ENCODE measurements at regions not wholly inside any gene's neighbourhood (a gene's known extent, or its start where the extent isn't known, plus 50 kb on each side); places are given as distances from the start of the nearest gene placed in this dataset.

DNA sequence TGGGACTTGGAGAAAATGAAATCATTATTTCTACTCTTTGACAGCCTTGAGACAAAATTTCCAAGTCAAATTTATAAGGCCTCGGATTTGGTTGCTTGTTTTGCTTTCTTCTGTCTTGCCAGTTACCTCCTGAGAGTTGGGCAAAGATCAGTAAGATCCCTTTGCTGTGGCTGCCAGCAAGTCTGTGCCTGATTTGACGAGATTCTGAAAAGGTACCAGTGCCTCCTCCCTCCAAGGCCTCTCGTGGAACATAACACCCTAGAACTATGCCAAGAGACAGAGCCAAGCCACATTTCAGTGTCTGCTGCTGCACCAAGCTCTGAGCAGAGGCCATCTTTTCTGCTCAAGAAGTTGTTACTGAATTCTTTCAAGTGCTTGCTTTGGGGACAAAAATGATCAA lies 61.0 kb downstream of the GTPBP8 start:
- no peak for DNase-seq

DNA sequence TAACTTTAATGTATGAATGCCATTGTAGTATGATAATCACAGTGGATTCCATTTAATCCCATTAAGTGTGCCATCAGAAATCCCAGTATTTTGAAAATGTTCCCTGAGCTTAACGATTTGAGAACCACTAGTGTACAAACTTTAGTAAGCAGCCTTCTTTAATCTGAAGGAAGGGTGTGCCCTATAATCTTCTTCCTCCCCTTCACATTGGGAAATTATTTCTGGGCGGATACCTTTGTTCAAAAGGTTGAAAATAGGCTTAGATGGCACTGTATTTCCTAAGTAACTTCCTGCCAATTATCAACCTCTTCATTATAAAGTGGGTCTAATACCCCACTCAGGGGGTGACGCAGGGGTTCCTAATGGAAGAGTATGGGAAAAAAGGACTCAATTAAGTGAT lies 62.4 kb downstream of the GTPBP8 start:
- DNase-seq: no peak

DNA sequence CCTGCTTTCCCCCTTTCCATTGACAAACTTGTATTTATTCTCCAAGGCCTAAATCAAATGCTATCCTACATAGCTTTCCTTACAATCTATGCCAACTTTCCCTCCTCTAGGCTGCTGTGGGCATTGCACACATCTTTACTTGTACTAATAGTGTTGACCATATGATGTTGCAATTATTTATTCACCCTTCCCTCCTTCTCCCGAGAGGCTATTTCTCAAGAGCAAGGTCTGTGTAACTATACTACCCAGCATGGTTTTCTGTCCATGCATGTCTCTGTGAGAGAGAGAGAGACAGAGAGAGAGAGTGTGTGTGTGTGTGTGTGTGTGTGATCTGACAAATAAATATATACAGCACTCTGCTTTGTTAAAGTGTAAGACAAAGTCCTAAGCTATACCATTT lies 63.8 kb downstream of the GTPBP8 start:
- no peak for DNase-seq

DNA sequence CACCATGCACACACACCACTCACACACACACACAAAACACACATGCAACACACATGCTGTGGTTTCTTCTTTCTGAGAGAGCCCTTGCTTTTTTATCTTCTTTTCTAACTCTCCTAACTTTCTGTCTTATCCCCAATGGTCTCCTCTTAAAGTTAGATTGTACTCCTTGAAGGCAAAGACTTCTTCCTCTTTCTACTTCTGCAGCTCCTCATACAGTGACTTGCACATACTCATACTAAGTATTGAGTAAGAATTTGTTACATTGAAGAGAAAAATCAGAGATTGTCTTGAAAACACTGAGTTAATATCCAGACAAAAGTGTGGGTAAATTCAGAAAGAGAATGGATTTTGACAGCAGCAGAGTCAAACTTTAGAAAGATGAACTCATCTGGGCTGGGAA lies 64.4 kb downstream of the GTPBP8 start:
- DNase-seq: no peak

DNA sequence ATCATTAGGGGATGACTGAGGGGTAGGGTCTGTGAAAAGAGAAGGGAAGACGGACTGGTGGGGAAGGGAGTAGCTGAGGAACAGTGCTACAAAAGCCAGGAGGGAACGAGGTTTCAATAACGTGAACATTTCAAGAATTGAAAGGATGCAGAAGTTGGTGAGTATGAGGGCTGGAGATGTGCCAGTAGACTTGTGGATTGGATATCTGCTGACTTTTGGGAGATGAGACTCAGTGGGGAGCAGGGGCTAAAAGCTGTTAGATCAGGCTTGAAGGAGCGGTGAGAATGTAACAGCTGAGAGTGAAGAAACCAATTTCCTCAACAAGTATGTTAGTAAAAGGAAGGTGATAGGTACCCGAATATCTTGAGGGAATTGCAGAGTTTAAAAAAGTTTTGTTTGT lies 65.2 kb downstream of the GTPBP8 start:
- DNase-seq: no peak

DNA sequence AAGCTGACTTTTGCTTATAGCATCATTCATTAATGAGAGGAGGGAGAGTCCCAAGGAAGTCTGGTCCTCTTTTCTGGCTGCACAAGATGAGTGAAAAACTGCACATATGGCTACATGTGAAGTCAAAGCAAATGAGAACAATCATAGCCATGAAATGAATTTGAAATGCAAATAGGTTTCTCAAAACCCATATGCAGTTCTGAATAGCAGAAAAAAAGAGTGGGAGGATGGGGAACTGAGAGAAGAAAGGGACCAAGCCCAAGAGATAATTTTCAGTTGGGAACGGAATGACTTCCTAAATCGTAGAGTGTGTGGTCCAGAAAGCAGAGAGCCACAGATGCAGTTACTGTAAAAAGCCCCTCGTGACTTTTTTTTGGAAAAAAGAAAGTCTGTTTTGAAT lies 66.3 kb downstream of the GTPBP8 start:
- DNase-seq: no peak

DNA sequence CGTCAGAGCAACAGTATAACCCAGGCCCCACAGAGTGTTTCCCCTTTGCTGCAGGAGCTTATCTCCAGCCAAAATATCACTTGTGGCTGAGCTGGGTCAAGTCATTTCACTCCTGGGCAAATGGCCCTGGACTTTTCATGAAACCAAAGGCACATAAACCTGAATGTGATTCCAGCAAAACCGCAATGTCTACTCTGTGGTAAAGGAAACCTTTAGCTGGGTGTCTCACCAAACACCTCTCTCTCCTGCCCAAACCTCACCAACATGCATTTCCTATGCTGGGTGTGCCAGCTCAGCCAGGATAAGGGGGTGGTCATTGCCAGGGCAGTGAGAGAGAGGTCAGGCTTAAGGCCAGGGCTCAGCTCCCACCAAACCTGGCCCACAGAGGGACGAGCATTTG lies 67.4 kb downstream of the GTPBP8 start:
- DNase-seq: no peak

DNA sequence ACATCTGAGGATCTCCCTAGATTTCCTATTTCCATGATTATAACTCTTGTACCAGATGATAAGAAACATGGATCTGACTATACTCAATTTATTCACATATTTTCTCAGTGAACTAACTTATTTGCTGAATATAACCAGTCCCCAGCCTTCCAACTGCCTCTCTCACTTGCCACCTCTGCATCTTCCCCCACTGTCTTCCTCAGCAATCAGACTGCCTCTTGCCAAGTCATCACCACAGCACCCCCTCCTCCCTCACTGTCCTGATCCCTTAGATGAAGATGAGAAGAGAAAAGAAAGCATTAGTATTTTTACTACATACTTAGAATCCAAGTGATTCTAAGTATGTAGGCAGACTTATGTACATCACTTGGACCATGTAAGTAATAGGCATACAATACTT lies 71.9 kb downstream of the GTPBP8 start:
- no peak for DNase-seq

DNA sequence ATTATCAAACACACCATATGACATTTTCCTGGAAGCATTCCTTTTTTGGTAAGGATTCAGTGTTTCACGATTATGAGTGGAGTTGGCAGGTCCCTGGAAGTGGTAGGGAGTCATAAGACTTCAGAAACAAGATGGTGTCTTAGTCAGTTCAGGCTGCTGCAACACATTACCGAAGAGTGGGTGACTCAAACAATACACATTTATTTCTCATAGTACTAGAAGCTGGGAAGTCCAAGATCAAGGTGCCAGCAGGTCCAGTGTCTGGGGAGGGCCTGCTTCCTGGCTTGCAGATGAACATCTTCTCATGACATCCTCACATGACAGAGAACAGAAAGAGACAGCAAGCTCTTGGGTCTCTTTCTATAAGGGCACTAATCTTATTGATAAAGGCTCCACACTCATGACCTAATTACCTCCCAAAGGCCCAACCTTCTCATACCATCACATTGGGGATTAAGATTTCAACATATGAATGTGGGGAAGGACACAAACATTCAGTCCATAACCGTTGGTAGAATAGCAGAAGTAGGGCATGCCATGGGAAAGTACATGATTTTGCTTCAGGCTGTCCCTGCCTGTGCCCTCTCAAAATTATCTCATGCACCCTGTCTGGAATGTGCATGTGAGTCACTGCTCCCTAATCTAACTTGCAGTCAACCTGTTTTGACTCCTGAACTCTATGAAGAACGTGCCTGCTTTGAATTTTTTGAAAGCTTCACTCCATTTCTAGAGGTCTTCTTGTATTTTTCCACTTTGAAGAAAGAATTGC lies 72.5 kb downstream of the GTPBP8 start:
- no peak for DNase-seq

DNA sequence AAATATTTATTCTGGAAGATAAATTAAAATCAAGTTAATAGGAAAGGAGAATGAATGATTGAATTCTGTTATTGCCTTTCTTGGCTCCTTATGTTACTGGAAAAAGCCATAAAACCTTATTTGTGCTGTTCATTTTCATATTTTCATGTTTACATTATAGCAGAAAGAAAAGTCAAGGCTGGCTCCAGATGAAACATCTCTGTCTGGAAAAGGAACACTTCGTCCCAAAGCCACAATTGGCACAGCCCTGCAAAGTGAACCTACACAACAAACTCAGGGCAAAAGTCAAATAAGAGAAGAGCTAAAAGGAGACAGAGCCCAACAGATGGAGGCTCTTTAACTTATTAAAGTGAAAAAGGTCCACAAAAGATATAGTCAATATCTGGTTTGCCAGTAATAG lies 73.4 kb downstream of the GTPBP8 start:
- DNase-seq: no peak

DNA sequence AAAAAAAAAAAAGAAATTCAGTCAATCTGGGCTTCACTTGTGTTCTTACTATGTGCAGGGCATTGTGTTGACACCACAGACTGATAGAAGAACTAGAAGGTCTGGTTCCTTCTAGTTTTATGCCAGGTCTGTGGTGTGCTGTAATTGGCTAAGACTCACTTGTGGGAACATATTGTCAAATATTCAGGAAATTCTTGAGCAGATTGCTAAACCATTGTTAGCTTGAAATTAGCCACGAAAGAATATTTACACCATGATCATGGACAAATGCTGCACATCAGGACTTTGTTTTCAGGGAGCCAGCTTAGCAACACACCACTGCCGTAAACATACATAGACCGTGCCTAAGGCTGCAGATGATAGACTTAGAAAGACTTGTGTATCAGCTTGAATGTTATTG lies 74.6 kb downstream of the GTPBP8 start:
- no peak for DNase-seq

DNA sequence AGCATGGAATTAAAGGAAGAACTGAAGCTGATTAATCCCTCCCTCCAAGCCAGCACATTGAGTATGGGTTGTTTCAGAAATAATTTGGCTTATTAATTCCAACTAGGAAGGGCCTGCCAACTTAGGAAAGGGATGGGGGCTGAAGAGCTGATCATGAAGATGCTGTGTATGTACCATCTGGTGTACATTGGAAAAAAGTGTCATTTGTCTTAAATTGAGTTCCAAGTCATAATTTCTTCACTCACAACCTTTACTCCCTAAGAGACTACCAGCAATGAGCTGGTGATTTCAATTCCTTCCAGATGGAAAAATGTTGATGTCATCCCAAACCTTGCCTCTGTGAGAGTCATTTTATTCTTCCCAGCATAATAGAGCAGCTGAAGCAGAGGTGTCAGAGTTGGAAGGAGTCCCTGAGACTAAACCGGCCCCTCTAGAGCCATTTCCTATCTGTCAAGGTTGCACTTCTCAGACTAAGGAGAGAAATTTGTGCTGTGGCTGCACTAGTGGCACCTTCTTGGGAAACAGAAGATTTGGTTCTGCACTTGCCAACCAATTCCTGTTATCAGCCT lies 79.4 kb downstream of the GTPBP8 start:
- DNase-seq: no peak

DNA sequence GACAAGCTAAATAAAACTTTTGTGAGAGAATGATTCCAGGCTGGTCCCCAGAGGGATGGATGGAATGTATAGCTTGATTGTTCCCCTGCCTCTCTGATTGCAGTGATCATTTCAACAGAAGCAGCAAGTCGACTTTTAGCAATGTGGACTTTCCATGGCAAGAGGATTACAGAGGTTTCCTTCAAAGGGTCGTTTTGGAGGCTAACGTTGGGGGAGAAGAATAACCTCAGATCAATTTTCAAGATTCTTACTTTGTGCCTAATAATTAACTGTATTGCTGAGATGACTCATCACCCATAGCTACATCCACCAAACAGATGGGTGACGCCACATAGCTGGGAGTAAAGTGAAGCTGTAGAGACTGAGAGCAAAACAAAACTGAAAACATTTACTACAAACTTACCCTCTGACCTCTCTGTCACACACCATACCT lies 79.9 kb downstream of the GTPBP8 start:
- DNase-seq: peak; percentile 78

DNA sequence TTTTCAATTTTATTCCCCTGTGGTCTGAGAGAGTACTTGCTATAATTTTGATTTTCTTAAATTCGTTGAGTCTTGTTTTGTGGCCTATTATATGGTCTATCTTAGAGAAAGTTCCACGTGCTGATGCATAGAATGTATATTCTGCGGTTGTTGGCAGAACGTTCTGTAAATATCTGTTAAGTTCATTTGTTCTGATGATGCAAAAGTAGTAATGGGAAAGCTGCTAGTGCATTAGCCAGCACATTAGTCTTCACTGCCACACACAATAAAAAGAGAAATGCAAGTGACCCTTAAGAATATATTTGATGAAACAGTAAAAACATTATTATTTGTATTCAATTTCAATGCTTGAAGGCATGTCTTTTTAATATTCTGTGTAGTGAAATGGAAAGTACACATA lies 84.8 kb downstream of the GTPBP8 start:
- DNase-seq: no peak

DNA sequence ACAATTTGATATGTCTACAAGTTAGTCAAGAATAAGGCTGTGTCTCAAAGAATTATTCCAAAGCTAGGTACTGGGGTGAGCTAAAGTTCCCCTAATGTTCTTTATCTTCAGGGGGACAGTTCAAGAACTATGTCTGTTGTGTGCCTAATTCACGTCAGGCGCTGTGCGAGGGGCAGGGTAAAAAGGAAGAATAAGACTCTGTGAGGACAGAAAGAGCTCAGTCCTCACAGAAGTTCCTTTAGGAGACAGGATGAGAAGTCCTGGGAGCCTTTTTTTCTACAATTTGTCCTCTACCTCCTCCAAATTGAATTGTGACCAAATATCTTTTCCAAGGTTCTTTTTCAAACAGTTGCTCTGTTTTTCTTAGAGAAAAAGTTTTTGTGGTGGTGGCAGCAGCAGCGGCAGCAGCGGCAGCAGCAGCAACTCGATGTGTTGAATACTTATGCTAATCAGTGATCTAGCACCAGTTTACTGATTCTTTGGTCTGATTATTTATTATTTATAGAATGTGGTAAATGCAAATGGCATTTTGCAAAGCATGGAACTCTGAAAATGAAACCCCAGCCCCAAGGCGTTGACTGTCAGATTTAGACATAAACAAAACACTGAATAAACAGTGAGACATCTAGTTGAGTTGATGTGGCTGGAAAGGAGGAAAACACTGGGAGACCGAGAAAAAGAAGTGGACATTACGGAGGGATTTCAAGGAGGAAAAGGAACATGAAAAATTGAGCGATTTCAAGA lies 88.6 kb downstream of the GTPBP8 start:
- no peak for DNase-seq

DNA sequence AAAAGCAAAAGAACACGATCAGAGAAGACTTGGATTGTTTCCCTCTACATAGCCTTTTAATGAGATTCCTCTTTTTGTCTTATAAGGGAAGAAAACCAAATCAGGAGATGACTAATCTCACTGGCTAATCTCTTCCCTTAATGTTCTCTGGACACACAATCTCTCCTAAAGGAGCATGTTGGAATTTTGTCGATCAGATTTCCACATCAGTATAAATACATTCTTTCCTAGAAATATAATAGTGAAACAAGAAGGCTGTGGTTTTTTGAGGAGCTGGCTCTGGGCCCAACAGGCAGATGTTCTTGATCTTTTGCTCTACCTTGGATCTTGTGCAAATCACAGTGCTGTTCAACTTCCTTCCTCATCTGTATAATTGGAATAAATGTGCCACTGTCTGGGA lies 94.0 kb downstream of the GTPBP8 start:
- DNase-seq: no peak

DNA sequence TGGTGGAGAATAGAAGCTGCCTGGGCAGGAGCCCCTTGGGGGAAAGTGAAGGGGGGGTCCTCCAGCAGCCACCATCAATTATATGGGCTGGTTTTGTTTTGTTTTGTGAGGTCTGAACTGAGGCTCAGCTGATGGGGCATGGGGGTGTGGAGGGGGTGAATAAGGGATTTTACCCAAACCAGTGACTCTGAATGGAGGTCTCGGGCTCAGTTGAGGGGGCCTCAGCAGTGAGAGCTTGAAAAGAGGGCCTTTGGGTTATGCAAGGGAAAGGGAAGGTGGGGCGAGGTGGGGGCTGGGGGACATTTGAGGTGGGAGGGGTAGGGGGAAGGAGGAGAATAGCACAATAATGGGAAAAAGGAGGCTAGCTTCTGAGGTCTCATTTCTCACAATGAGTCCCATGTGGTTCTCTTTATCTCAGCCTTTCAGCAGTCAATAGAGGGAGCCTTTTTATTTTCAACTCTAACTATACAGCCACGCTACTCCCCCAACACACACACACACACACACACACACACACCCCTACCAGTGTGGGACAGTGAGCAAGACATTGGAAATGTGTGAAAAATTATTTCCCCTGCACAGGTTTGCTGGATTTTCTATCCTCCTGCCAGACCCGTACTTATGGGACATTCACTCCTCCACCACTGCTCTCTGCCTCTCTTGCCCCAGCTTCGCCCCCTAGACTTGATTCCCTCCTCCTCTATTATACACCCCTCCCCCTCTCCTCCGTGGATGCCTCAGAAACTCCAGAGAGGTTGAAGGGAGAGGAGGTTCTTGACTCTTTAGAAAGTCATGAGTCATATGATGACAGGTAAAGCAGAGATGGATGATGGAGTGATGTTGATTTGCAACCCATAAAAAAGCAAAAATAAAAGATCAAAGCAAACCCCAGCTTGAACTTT lies 96.0 kb downstream of the GTPBP8 start:
- DNase-seq: no peak

DNA sequence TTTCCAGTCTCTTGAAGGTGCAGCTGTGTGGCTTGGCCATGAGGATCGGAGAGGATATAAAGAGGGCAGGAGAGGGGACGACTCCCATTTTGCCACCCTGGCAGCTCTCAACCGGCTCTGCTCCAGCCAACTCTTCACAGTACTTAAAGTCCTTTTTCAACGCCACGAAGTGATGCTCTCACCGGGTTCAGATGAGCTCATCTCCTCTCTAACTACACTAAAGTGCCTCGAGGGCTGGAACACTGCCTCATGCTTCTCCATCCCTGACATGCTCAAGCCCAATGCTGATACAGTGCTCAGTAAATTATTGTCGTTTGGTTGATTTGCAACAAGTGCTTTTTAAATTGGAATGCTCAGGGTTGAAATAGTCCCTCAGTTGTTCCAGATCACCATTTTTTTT lies 97.8 kb downstream of the GTPBP8 start:
- DNase-seq: no peak

DNA sequence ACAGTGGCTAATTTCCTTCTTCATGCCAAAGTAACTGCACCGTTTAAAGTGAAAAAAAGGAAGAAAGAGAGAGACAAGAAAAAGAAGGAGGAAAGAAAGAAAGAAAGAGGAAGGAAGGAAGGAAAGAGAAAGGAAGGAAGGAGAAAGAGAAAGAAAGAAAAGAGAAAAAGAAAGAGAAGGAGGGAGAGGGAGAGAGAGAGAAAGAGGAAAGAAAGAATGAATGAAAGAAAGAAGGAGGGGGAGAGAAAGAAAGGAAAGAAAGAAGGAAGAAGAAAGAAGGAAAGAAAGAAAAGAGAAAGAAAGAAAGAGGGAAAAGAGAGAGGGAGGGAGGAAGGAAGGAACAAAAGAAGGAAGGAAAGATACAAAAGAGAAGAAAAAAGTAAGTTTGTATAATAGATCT lies 100.6 kb downstream of the GTPBP8 start:
- DNase-seq: no peak

DNA sequence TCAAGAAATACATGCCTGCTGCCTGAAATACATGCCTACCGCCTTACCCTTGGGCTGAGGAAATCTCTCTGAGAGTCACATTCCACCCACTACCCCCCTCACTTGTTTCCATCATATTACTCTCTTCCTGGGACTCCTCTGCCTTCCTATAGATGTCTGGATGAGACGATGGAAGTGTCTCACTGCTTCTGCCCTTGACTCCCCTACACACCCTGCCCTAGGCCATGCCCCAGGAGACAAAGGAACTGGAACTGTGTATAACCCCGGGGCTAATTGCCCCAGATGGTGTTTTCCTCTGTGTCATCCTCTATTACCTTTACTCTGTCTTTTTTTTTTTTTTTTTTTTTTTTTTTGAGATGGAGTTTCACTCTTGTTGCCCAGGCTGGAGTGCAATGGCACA lies 102.0 kb downstream of the GTPBP8 start:
- DNase-seq: no peak

DNA sequence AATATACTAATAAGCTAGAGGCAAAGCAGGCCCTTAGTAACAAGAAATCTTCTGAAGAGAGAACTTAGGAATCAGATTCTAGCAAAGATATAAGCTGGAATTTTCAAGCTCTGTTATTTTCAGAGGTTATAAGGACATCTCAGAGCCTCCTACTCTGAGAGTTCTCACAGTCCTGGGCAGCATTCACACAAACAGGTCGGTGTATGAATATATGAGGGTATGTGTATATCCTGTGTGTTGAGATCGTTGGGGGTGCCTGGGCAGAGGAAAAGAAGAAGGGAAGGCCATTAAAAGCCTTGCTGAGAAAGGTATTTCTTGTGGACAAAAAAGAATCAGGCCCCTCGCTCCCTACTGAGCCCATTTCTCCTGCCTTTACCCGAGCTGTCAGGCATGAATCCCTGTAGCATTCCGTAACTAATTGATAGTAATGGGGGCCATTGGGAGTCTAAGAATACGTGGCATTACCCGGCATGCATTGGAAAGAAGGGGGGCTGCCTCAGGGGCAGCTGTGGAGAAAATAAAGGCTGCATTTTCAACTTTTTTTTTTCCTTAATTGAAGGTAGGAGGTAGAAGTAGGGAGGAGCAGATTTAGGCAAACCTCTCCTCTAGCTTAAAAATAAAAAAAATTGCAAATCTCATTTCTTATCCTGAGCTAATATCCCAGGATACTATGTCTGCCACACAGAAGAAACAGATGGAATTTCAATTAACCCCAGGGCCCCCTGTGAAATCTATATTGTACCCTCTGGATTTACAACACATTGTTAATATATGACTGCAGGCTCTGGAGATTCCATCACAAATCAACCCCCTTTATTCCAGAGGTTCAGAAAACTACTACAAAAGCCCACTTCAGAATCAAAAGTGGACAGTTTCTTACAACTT lies 103.8 kb downstream of the GTPBP8 start:
- DNase-seq: no peak

DNA sequence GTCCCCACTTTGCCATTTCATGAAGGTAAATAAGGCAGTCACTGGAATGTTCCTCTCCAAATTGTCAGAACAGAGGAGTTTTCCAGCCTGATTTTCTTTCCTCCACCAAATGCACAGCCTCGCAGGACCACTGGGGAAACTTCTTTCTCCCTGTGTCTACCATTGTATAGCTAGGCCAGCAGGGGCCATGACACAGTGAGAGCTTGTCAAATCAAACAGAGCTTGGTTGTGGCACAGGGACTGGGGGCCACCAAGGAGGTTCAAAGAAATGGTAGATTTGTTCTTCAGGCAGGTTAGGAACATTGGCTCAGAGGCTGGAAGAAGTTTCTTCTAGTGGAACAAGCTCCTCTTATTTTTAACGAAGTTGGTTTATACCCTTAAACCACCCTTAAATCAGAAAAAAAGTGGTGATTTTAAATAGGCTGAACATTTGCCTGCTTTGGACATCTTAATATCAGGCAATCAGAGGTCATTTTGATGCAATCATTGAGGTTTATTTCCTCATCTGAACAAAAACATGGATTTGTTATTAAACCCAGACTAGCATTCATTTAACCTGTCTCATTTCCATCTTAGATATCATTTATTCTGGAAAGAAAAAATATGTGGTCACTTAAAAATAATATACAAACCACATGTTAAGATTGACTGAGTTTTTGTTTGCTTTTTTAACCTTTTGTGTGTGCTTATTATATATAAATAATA lies 105.6 kb downstream of the GTPBP8 start:
- no peak for DNase-seq
